ENCODE measurements at regions not wholly inside any gene's neighbourhood (a gene's known extent, or its start where the extent isn't known, plus 50 kb on each side); places are given as distances from the start of the nearest gene placed in this dataset.
"Not testable (repeated sequence)": the region's sequence is repeated elsewhere in the genome, so short reads cannot be mapped to it uniquely, and the experiment has no call there.

DNA sequence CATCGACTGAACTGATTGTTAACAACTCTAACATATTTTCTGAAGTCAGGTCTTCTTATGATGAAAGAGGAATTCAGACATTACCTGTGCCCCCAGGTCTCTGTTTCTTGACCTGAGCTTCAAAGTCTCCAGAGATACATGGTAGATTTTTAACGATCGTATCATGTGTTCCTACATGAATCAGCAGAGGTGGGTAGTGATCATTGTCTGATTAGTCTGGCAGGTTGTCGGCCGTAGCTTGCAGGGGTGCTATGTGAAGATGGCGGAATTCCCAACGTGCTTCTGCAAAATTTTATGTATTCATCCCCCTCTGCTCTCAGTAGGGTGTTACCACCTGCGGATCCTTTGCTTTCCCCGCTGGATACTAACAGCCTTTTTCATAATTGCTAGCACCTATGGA lies 581.9 kb downstream of the GATA3 start:
- no peak for DNase-seq

DNA sequence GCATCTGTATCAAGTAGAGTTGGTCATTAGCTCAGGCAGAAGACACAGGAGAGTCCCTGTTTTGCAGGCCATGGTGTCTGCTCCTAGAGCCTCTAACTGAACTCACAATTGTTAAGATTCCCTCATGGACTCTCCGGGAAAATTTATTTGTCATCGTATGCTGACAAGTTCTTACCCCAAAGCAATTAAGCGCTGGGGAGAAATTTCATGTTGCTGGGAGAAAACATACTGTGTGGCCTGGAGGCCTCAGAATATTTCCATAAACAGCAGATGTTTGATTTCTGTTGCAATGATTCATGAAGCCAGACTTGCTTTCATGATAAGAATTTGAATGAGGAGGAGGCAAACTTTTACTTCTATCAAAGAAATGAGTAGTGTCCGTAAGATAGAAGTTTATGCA lies 583.2 kb downstream of the GATA3 start:
- no peak for DNase-seq

DNA sequence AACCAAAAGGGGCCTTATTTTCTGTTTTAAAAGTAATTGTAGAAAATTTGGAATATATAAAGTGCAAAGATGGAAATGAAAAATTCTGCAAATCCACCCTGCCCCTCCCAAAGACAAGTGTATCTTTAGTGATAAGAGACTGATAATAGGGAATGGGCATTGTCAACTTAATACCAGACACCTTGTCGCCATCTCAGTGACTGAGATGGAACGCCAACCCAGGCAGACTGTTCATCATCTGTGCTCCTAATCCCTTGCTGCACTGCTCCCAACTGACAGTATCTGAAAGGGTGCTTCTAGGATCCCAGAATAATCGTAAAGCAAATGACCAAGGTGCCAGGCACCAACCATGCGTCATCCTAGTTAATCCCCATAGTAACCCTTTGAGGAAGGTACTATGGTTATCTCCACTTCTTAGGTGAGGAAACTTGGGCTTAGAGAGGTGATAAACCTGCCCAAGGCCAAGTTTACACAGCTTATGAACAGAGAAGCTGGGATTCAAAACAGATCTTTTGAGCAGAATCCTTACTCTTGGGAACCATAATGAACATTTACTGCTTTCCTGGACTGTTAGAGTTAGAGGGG lies 583.7 kb downstream of the GATA3 start:
- DNase-seq, result no peak

DNA sequence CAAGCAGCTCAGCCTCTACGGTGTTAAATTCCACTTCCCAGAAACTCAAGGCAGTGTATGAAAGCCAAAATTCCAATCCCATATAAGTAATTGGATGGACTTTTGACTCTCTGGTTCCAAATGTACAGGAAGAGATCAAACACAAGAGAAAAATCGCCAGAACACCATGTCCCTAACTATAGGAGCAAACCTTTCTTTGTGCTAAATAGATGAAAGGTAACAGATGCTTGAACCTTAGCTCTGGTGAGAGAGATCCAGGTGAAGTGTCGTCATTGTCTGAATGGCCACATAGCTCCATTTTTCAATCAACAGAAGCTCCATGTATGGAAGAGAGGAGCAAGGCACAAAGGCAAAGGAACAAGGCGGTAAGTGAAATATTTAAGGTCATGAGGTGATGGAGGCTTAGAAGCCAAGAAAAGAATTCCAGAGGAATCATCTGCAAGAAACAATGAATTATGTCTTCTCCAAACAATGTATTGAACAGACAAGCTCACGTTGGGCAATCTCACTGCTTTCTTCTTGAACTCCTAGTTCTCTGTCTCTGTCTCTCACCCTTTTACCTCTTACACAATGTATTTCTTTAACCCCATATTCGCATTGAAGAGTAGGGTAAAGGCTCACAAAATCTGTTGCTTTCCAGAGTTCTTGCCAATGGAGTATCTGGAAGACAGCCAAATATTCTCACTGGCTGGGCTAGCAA lies 585.1 kb downstream of the GATA3 start:
- DNase-seq, result no peak

DNA sequence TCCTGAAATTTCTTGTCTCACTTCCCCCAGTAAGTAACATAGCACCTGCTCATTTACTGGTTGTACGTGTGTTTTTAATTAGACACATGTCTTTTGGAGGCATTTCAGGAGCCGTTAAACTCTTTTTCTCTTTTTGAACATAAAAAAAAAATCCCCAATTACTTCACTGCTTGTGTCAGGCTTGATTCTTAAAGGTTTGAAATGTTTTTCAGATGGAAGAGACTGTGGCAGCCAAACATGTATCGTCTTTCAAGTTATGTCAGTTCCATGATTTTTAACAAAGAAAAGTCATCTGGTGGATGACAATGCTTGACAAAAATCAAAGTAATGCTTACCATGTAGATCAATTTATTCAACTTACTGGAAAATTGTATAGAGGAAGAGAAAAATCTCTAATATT lies 585.8 kb downstream of the GATA3 start:
- DNase-seq, result no peak

DNA sequence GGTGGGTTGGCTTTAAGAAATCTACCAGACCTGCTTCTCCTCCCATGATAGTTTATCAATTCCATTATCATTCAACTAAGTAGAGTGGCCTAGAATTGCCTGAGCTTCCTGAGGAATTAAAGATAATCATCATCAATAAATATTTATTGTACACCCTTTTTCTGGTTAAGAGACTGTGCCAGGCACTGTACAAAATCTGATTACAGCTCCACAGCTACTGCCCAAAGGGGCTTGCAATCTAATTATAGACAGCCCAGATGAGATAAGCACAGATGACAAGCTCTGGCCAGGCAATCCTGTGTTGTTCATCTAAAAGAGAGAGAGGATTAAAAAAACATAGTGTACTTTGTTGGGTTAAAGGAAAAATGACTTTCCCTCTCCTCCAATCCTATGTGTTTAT lies 586.4 kb downstream of the GATA3 start:
- no peak for DNase-seq

DNA sequence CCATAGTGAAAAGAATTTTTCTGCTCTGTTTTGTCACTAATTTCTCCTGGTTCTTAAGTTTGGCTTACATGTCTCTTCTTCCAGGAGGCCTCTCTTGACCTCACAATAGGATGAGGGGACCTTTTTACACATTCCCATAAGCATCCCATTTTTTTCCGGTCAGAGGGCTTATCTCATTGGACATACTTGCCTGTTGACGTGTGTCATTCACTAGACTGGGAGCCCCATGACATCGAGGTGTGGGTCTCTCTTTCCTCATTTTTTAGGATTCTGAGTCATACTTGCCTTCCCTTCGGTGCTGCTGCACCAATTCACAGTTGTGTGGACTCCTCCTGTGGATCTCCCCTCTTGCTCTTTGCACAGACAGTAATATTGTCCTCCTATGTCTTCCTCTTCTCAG lies 601.8 kb downstream of the GATA3 start:
- DNase-seq, result no peak

DNA sequence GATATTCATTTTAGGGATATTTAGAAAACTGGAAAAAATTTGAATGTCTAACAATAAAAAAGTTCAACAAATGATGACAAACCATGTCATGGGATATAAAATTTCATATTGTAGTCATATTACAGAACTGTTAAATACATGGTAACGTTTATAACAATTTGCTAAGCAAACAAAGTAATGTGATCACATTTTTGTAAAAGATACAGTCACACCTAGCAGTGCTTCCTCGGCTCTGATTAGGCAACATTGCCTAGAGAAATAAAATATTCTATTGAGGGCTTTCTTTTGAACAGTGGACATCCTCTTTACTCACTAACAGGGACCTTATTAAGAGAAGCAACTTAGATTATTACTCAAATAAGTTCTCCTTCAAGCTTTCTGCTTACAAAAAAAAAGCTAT lies 605.5 kb downstream of the GATA3 start:
- DNase-seq, result no peak

DNA sequence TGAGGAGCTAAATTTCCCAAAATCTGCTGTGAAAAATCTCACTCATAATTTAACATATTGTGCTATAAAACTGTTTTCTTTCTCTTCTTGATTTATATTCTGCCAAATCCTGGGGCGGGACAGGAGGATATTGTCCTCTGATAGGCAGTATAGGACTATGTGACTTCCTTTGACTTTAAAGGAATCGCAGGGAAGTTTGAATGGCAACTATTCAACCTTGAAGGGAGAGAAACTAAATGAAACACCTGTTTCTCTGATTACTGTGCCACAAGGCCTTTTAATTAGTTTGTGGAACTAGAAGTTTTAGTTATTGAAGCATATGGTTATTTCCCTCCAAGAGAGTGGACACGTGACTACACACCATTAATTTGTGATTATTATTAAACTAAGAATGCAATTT lies 607.4 kb downstream of the GATA3 start:
- DNase-seq, result no peak

DNA sequence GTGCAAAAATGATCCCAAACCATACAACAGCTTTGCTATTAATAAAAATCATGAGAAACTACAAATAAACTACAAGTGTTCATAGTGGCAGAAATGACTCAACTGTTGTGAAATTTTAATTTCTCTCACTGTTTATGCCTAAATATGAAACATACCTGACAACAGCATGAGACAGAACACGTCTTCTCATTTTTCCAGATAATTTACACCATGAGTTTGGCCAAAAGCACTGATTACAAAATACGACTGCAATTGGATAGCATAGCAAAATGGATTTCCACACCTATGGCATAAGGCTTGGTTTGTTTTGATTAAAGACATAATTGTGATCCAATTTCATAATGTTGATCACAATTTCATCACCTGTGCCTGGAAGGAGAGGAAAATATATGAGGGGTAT lies 608.6 kb downstream of the GATA3 start:
- no peak for DNase-seq

DNA sequence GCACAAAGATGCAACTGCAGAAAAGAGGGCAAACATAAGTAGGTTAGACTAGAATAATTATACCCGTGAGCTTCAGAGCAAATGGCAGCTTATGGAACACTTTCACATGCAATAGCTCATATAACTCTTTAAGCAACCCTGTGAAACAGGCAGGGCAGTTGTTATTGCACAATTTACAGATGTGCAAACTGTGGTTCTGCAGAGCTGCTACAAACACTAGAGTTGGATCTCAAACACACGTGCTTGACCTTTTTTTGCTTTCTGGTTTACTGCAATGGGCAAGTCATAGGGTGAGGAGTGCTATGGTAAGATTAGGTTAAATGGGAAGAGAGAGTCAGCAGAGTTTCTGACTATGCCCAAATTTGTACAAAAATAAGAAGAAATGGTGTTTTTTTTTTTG lies 610.8 kb downstream of the GATA3 start:
- DNase-seq, result no peak

DNA sequence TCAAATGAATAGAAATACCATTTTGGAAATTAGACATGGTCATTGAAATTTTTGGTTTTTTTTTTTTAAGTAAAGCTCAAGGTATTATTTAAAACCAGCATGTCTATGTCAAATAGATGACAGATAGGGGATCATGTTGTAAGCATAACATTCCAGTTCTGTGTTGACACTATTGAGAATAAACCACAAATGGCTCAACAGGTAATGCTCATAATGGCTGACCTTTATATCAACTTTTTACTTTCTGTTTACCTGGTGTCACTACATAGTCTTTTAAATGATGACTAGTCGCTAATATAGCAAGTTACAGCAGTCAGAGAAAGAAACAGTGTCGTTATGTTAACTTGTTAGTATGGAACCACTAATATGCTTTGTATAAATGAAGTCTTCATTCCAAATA lies 616.0 kb downstream of the GATA3 start:
- no peak for DNase-seq

DNA sequence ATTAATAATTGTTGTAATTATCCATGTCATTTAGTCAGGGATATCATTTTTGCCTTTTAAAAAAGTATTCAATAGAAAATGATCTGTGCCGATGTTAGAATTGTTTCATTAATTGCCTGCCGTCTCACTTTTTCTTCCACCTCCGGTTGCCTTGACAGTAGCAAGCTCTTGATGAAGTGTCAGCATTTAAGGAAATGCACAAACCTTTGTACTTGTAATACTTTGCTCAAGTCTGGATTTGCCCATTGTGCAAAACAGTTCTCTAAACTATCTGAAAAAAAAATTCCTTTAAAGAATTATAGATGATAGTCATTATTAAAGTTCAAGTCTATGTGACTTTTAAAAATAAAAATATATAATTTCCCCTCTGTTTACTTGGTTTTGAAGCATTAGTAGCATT lies 619.7 kb downstream of the GATA3 start:
- DNase-seq, result no peak

DNA sequence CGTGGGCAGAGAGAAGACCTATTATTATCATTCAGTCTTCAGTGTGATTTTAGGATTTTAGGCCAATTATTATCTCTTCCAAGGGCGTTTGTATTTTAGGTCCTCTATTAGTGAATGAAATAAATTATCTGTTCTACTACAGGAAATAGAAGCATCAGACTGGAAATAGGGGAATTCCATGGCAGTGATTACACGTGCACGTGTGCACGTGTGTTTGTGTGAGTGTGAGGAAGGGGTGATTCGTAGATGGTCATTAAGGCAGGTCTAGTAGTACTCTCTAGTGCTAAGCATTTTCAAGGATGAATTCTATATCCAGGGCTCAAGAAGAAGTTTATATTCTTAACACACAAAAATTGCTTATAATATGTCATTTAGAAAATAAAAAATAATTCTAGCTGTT lies 623.2 kb downstream of the GATA3 start:
- DNase-seq, result no peak

DNA sequence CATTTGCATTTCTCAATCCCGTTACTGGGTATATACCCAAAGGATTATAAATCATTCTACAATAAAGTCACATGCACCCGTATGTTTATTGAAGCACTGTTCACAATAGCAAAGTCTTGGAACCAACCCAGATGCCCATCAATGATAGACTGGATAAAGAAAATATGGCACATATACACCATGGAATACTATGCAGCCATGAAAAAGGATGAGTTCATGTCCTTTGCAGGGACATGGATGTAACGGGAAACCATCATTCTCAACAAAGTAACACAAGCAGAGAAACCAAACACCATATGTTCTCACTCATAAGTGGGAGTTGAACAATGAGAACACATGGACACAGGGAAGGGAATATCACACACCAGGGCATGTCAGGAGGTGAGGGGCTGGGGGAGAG lies 630.4 kb downstream of the GATA3 start:
- not testable (repeated sequence) for DNase-seq

DNA sequence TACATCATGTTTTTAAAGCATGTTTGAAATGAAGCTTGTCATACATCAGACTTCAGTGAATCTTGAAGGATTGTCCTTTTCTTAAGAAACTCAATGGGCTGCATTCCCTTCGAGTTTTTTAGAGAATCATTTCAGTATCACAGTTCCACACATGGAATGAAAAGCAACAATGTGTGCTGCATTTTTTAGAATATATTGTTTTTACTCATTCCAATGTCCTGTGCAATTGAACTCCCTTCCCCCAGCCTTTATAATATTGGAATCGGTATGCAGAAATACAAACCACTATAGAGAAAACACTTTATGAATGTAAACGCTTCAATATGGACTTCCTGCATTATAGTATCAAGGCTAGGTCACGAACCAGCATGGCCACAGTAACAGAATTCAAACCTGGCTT lies 634.4 kb downstream of the GATA3 start:
- DNase-seq, result no peak

DNA sequence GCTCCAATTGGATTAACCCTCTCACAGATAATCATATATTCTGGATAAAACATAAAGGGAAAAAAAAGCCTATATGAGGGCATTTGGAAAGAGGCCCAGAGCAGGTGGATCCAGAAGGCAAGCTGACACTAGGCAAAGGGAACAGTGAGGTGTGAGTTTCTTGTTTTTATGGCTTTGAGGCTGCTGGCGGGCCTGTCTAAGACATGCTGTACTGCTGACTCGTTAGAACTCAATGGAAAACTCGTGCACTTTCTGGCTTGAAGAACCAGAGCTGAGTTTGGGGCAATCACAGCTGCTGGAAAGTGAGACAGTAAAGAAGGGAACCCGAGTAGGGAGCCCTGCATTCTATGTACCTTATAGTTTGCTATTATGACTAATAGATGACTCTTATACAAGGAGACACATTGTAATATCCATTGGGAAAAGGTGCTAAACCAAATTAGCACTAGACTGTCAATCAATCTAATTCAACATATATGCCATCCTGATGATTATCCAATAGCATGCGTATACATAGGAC lies 637.1 kb downstream of the GATA3 start:
- DNase-seq, result no peak

DNA sequence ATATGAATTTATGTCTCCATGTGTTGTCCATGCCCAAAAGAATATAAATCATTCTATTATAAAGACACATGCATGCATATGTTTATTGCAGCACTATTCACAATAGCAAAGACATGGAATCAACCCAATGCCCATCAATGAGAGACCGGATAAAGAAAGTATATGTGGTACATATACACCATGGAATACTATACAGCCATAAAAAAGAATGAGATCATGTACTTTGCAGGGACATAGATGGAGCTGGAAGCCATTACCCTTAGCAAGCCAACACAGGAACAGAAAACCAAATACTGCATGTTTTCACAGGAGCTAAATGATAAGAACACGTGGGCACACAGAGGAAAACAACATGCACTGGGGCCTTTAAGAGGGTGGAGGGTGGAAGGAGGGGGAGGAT lies 639.1 kb downstream of the GATA3 start:
- not testable (repeated sequence) for DNase-seq

DNA sequence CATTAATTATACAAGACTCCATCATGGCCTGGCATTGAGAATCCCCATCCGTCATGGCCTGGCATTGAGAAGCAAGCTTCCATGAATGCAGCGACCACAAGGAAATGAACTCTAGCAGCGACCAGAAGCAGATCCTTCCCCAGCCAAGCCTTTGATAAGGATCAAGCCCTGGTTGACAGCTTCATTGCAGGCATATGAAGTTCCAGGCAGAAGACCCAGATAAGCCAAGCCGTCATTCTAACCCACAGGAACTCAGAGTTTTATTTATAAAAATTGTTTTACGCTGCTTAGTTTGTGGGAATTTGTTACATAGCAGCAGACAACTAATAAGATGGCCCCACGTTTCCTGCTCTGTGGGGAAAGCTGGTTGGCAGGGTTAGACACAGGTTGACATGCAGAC lies 642.3 kb downstream of the GATA3 start:
- DNase-seq, result no peak

DNA sequence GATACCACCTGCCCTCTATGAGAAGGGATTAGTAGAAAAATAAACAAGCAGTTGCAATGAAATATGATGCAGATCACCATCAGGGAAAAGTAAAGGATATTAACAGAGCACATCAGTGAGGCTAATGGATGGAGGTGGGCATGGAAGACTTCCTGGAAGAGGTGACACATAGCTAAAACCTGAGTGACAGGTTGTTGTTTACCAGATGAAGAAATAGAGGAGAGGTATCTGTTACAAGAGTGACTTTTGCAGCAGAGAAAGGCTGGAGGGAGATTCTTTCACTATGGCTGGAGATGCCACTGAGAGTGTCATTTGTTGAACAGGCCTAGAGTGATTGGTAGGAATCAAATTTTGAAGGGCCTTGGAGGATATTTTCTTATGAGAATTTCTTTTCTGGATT lies 646.2 kb downstream of the GATA3 start:
- no peak for DNase-seq

DNA sequence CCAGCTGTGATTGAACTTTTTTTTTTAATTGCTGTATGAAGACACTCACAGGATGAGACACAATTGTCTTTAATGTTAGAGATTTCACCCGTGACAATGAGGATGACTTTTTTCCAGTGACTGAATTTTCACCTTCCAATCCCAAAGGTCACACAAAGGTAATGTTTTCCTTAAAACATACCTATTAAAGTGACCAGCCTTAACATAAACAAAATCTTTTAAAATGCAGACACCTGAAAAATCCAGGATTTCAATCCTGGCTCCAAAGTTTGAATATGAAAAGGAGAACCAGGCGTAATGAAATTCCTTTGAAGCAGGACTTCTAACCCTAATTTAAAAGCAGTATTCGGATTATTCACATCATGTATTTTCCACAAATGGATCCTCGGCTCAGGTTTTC lies 647.7 kb downstream of the GATA3 start:
- no peak for DNase-seq

DNA sequence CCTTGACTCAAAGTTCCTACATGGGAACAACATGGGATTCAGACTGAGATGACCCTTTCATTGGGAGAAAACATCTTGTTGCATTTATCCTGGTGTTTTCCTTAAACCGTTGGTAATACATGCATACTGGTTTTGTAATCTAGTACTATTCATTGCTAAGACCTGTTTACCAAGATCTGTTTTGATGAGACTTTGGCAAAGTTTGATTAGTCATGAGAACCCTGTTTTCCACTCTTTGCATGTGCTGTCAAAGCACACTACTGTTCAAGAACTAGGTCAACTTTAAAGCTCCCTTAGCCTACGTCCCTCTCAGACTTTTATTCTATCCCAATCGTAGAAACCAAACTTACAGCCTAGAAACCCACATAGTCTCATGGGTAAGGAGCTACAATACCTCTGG lies 650.9 kb downstream of the GATA3 start:
- DNase-seq, result no peak

DNA sequence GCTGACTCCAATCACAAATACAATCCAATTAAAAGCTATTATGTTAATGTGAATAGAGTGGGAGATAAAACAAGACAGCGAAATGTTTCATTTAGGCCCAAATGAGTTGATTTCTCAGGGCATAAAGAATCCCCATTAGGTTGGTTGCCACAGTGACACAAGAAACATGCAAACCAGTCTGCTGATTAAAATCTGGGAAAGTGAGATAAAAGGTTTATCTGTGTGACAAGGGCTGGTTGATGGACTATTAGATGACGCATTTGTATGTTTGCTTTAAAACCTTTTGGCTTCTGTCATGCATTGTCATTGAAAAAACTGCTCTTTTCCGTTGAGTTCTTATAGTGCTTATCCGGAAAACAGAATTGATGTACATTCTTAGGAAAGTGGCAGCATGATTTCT lies 658.2 kb downstream of the GATA3 start:
- DNase-seq, result no peak

DNA sequence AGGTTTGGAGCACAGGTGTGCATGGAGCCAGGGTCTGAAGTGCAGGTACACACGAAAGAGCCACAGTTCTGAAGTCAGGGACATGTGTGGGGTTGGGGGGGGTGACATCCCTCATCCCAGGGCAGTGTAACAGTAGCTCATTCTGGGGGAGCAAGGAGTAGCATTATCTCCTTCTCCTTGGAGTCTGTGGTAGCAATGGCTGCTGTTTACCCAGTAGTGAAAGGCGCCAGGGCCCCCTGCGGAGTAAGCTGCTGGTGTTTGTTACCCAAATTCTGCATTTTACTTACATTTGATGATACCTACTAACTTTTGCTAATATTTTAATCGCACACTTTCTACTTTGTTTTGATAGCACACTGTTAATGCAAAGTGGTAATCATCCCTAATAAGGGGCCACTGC lies 665.5 kb downstream of the GATA3 start:
- no peak for DNase-seq

DNA sequence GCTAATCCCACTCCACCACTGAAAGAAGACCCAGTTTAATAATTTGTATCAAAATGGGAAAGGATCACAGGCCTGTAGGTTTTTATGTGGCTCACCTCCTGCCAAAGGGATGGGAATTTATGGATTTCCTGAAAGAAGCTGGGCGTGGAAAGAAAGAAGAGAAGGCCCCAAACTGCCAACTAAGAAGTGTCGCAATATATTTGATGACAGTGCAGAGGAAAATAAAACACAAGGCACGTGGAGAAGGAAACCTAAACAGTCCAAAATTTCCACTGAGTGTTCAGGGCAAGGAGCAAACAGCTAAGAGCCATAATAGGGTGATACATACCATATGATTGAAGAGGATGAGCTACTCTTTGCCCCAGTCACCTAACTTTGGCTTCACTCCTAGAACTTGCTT lies 667.2 kb downstream of the GATA3 start:
- no peak for DNase-seq
